GM19438 (cell line): ENCODE measurements at regions not wholly inside any gene's neighbourhood (a gene's known extent, or its start where the extent isn't known, plus 50 kb on each side); places are given as distances from the start of the nearest gene placed in this dataset.

ENCODE experiments used
- ATAC-seq: cut with Tn5 transposase; IDR thresholded peaks from one replicate; pipeline ENCODE4 v1.9.1; 2021; ENCODE audit warnings: low read depth; ENCODE audit not compliant: unreplicated experiment

GRCh38 chr6:165737396-165737795 lies 74.4 kb upstream of the PDE10A start:
- no peak for ATAC-seq

GRCh38 chr6:165735065-165735464 lies 72.0 kb upstream of the PDE10A start:
- no peak for ATAC-seq

- ATAC-seq = no peak
These were observed 70.4 kb upstream of the PDE10A start for GRCh38 chr6:165733489-165733791.

GRCh38 chr6:165732696-165733488 lies 69.9 kb upstream of the PDE10A start:
- ATAC-seq = peak; percentile 91

- ATAC-seq = no peak
These were observed 66.4 kb upstream of the PDE10A start for GRCh38 chr6:165729307-165729936.

- ATAC-seq = no peak
These were observed 65.2 kb upstream of the PDE10A start for GRCh38 chr6:165728216-165728615.

GRCh38 chr6:165726965-165727381 lies 63.9 kb upstream of the PDE10A start:
- ATAC-seq = no peak

- ATAC-seq = no peak
These were observed 63.3 kb upstream of the PDE10A start for GRCh38 chr6:165726290-165726875.

GRCh38 chr6:165725201-165725600 lies 62.2 kb upstream of the PDE10A start:
- no peak for ATAC-seq

GRCh38 chr6:165723326-165723725 lies 60.3 kb upstream of the PDE10A start:
- ATAC-seq = no peak

- ATAC-seq = no peak
These were observed 59.0 kb upstream of the PDE10A start for GRCh38 chr6:165722022-165722421.

- ATAC-seq = no peak
These were observed 58.3 kb upstream of the PDE10A start for GRCh38 chr6:165721356-165721755.

GRCh38 chr6:165718491-165718891 lies 55.5 kb upstream of the PDE10A start:
- ATAC-seq = no peak

- ATAC-seq = no peak
These were observed 54.9 kb upstream of the PDE10A start for GRCh38 chr6:165717732-165718465.

GRCh38 chr6:165716886-165717285 lies 53.8 kb upstream of the PDE10A start:
- no peak for ATAC-seq

GRCh38 chr6:165715428-165715827 lies 52.4 kb upstream of the PDE10A start:
- ATAC-seq = no peak

- no peak for ATAC-seq
These were observed 51.9 kb upstream of the PDE10A start for GRCh38 chr6:165714907-165715306.

GRCh38 chr6:165713845-165714466 lies 50.9 kb upstream of the PDE10A start:
- ATAC-seq = no peak
